ENCODE measurements at regions not wholly inside any gene's neighbourhood (a gene's known extent, or its start where the extent isn't known, plus 50 kb on each side); places are given as distances from the start of the nearest gene placed in this dataset.

DNA sequence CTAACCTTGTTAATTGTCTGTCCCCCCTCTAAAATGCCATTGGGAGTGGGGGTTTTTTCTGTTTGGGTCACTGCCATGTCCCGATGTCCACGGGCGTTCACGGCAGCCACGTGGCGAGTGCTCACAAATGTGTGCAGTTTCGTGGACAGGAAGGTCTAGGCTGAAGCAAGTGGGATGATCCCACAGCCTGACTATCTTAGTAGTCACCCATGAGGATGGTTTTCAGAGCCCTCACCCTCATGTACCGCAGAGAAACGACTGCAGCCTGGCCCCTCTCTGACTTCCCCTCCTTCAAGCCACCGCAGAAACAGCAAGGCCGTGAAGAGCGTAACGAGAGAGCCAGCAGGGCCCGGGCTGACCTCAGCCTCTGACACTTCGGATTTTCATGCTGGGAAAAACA, 52.3 kb upstream of the COX20 start:
- TF ChIP-seq EZH2 (IDR thresholded peaks at IDR 0.05; ENCODE audit: low read length, unreplicated experiment), result no peak
- TF ChIP-seq, protein P1, sequence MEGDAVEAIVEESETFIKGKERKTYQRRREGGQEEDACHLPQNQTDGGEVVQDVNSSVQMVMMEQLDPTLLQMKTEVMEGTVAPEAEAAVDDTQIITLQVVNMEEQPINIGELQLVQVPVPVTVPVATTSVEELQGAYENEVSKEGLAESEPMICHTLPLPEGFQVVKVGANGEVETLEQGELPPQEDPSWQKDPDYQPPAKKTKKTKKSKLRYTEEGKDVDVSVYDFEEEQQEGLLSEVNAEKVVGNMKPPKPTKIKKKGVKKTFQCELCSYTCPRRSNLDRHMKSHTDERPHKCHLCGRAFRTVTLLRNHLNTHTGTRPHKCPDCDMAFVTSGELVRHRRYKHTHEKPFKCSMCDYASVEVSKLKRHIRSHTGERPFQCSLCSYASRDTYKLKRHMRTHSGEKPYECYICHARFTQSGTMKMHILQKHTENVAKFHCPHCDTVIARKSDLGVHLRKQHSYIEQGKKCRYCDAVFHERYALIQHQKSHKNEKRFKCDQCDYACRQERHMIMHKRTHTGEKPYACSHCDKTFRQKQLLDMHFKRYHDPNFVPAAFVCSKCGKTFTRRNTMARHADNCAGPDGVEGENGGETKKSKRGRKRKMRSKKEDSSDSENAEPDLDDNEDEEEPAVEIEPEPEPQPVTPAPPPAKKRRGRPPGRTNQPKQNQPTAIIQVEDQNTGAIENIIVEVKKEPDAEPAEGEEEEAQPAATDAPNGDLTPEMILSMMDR (conservative IDR thresholded peaks at IDR 0.05; ENCODE audit: low read depth, low read length), result no peak
- no peak for TF ChIP-seq EZH2phosphoT487 (IDR thresholded peaks at IDR 0.05; ENCODE audit: borderline replicate concordance, low read length)
